A549 (cell line): ENCODE measurements at regions not wholly inside any gene's neighbourhood (a gene's known extent, or its start where the extent isn't known, plus 50 kb on each side); places are given as distances from the start of the nearest gene placed in this dataset.

Experiments used
- CBX2 ChIP-seq: fragments of 200-600 bp; sonication (generic); IDR thresholded peaks from 2 replicates; pipeline ENCODE4 v1.6.1; 2016; ENCODE audit warnings: low read depth, mild to moderate bottlenecking, borderline replicate concordance
- CEBPB ChIP-seq, 2 experiments: fragments of >200 bp in 1 of 2; sonication (Bioruptor Twin) in 1 of 2; formaldehyde crosslinking in 1 of 2; IDR thresholded peaks; 2 replicates each; pipeline ENCODE4 v1.6.1; 2012 to 2016
- CHD2 ChIP-seq: fragments of 150-350 bp; IDR thresholded peaks from 2 replicates; pipeline ENCODE4 v1.6.1; 2014; ENCODE audit warnings: low read length; ENCODE audit not compliant: partially characterized antibody
- CTCF ChIP-seq: fragments of >200 bp; sonication (Bioruptor Twin); formaldehyde crosslinking; IDR thresholded peaks from 3 replicates; pipeline ENCODE4 v1.5.1; 2016
- EP300 ChIP-seq, 2 experiments: fragments of >200 bp; sonication (Bioruptor Twin); formaldehyde crosslinking; IDR thresholded peaks; 2 replicates in 1 of 2; 3 replicates in 1 of 2; pipeline ENCODE4 v1.6.1; 2016 to 2017
- ESRRA ChIP-seq: fragments of 150-350 bp; IDR thresholded peaks from 2 replicates; pipeline ENCODE4 v1.6.1; 2014; ENCODE audit warnings: mild to moderate bottlenecking, low read length, borderline replicate concordance
- HMGXB4 ChIP-seq: fragments of 250-450 bp; sonication (Bioruptor Pico); IDR thresholded peaks from 2 replicates; pipeline ENCODE4 v1.5.0; 2021; ENCODE audit warnings: mild to moderate bottlenecking, moderate library complexity, borderline replicate concordance
- KDM1A ChIP-seq: fragments of 200-600 bp; sonication (generic); IDR thresholded peaks from 2 replicates; pipeline ENCODE4 v1.6.1; 2016; ENCODE audit warnings: low read depth, mild to moderate bottlenecking
- MAFK ChIP-seq: fragments of 450-650 bp; IDR thresholded peaks from 2 replicates; pipeline ENCODE4 v1.6.1; 2014; ENCODE audit not compliant: partially characterized antibody
- NPAS2 ChIP-seq: fragments of 250-450 bp; sonication (Bioruptor Pico); IDR thresholded peaks from 2 replicates; pipeline ENCODE4 v1.8.0; 2022; ENCODE audit warnings: mild to moderate bottlenecking, moderate library complexity, borderline replicate concordance
- POLR2A ChIP-seq: IDR thresholded peaks from 2 replicates; pipeline ENCODE4 v1.6.1; 2012; ENCODE audit warnings: mild to moderate bottlenecking, low read length
- RAD21 ChIP-seq, 2 experiments: fragments of >200 bp in 1 of 2; sonication (Bioruptor Twin) in 1 of 2; formaldehyde crosslinking in 1 of 2; IDR thresholded peaks in 1 of 2; conservative IDR thresholded peaks in 1 of 2; 2 replicates in 1 of 2; 3 replicates in 1 of 2; pipeline ENCODE4 v1.6.1; 2012 to 2018; ENCODE audit warnings: inconsistent platforms in 1 of 2
- REST ChIP-seq: fragments of 200-600 bp; sonication (generic); IDR thresholded peaks from 2 replicates; pipeline ENCODE4 v1.6.1; 2016; ENCODE audit warnings: antibody characterized with exemption, mild to moderate bottlenecking, moderate library complexity
- ZFP36 ChIP-seq: fragments of 450-650 bp; IDR thresholded peaks from 2 replicates; pipeline ENCODE4 v1.6.1; 2014; ENCODE audit warnings: borderline replicate concordance; ENCODE audit not compliant: partially characterized antibody

GRCh38 chr16:73131156-73131862 lies 83.4 kb upstream of the ZFHX3 start:
- TF ChIP-seq CBX2: no peak
- no peak for TF ChIP-seq NPAS2 (CRISPR knock-in tag)
- TF ChIP-seq HMGXB4: no peak
- no peak for TF ChIP-seq MAFK
- TF ChIP-seq CTCF: no peak
- no peak for TF ChIP-seq EP300 (IDR thresholded peaks at IDR 0.05)
- TF ChIP-seq ZFP36: no peak
- no peak for TF ChIP-seq KDM1A
- TF ChIP-seq CEBPB (IDR thresholded peaks at IDR 0.05): no peak
- TF ChIP-seq REST: no peak
- TF ChIP-seq POLR2A: no peak
- TF ChIP-seq CHD2: no peak
- no peak for TF ChIP-seq ESRRA
- TF ChIP-seq RAD21 (conservative IDR thresholded peaks at IDR 0.05 in 1 of 2, IDR thresholded peaks at IDR 0.05 in 1 of 2): no peak
